Neural cell (in vitro differentiated cells): ENCODE measurements at regions not wholly inside any gene's neighbourhood (a gene's known extent, or its start where the extent isn't known, plus 50 kb on each side); places are given as distances from the start of the nearest gene placed in this dataset.

ENCODE experiments used
- H2AFZ ChIP-seq: fragments of 200-600, 300-800 bp; sonication (generic), shearing (Covaris generic); 2 replicates; pipeline ENCODE4 v1.6.0; 2014; ENCODE audit warnings: low read depth, mild to moderate bottlenecking, antibody characterized with exemption, low read length, moderate library complexity
- H3F3A ChIP-seq: fragments of 200-600 bp; shearing (Covaris generic); 2 replicates; pipeline ENCODE4 v1.6.1; 2016; ENCODE audit warnings: mild to moderate bottlenecking, moderate library complexity, mixed read lengths, antibody characterized with exemption, low read length; ENCODE audit not compliant: insufficient read depth, poor library complexity, severe bottlenecking
- H3K27ac ChIP-seq: fragments of 200-600, 300-800 bp; sonication (generic), shearing (Covaris generic); 2 replicates; pipeline ENCODE4 v1.5.1; 2014; ENCODE audit warnings: mild to moderate bottlenecking, low read length, moderate library complexity
- H3K27me3 ChIP-seq: fragments of 300-800, 200-600 bp; sonication (generic), shearing (Covaris generic); 2 replicates; pipeline ENCODE4 v1.6.0; 2014; ENCODE audit warnings: mild to moderate bottlenecking, low read depth, low read length, moderate library complexity; ENCODE audit not compliant: insufficient read depth
- H3K36me3 ChIP-seq: fragments of 300-800, 200-600 bp; sonication (generic), shearing (Covaris generic); 2 replicates; pipeline ENCODE4 v1.5.1; 2014; ENCODE audit warnings: mild to moderate bottlenecking, antibody characterized with exemption, low read length, moderate library complexity; ENCODE audit not compliant: insufficient read depth
- H3K4me2 ChIP-seq: fragments of 300-800, 200-600 bp; sonication (generic), shearing (Covaris generic); 2 replicates; pipeline ENCODE4 v1.6.0; 2014; ENCODE audit warnings: mild to moderate bottlenecking, low read length
- H3K4me3 ChIP-seq: fragments of 300-800, 200-600 bp; sonication (generic), shearing (Covaris generic); 2 replicates; pipeline ENCODE4 v1.5.1; 2014; ENCODE audit warnings: mild to moderate bottlenecking, low read length, moderate library complexity
- H3K79me2 ChIP-seq: fragments of 200-600 bp; shearing (Covaris generic); replicated peaks from 2 replicates; pipeline ENCODE4 v1.6.0; 2014; ENCODE audit warnings: mild to moderate bottlenecking, low read length, moderate library complexity; ENCODE audit not compliant: insufficient read depth
- H3K9ac ChIP-seq: fragments of 300-800, 200-600 bp; sonication (generic), shearing (Covaris generic); 2 replicates; pipeline ENCODE4 v1.6.1; 2016; ENCODE audit warnings: mild to moderate bottlenecking, low read length, mixed read lengths
- H3K9me2 ChIP-seq: fragments of 200-600 bp; shearing (Covaris generic); 2 replicates; pipeline ENCODE4 v1.6.1; 2016; ENCODE audit warnings: mild to moderate bottlenecking, low read length, mixed read lengths; ENCODE audit not compliant: insufficient read depth
- H3K9me3 ChIP-seq: fragments of 200-600, 300-800 bp; sonication (generic), shearing (Covaris generic); 2 replicates; pipeline ENCODE4 v1.6.1; 2016; ENCODE audit warnings: mild to moderate bottlenecking, mixed run types, low read length, moderate library complexity, mixed read lengths
- H4K20me1 ChIP-seq: fragments of 200-600 bp; shearing (Covaris generic); 2 replicates; pipeline ENCODE4 v1.6.1; 2016; ENCODE audit warnings: mild to moderate bottlenecking, mixed run types; ENCODE audit not compliant: insufficient read depth
- EP300 ChIP-seq: fragments of 450-650 bp; conservative IDR thresholded peaks from 2 replicates; pipeline ENCODE4 v1.6.1; 2014; ENCODE audit warnings: antibody characterized with exemption, mild to moderate bottlenecking, moderate library complexity; ENCODE audit not compliant: poor library complexity, severe bottlenecking
- EZH2 ChIP-seq: fragments of 200-600, 300-800 bp; shearing (Covaris generic), sonication (generic); IDR thresholded peaks from 2 replicates; pipeline ENCODE4 v1.6.1; 2014; ENCODE audit warnings: antibody characterized with exemption, low read length, borderline replicate concordance, mild to moderate bottlenecking; ENCODE audit not compliant: insufficient read depth, poor library complexity, severe bottlenecking
- MXI1 ChIP-seq: fragments of 450-650 bp; conservative IDR thresholded peaks from 2 replicates; pipeline ENCODE4 v1.6.1; 2014; ENCODE audit warnings: antibody characterized with exemption, mild to moderate bottlenecking; ENCODE audit not compliant: poor library complexity, severe bottlenecking
- POLR2AphosphoS5 ChIP-seq: IDR thresholded peaks from 2 replicates; pipeline ENCODE4 v1.6.1; 2012
- RAD21 ChIP-seq: fragments of 450-650 bp; conservative IDR thresholded peaks from 2 replicates; pipeline ENCODE4 v1.6.1; 2014; ENCODE audit warnings: antibody characterized with exemption, mild to moderate bottlenecking, moderate library complexity
- SMC3 ChIP-seq: fragments of 450-650 bp; conservative IDR thresholded peaks from 2 replicates; pipeline ENCODE4 v1.6.1; 2014; ENCODE audit warnings: antibody characterized with exemption, mild to moderate bottlenecking, moderate library complexity; ENCODE audit not compliant: poor library complexity
- TAF1 ChIP-seq: IDR thresholded peaks from 2 replicates; pipeline ENCODE4 v1.6.1; 2012; ENCODE audit warnings: low read depth
- TF ChIP-seq, protein P1 (sequence below): fragments of 450-650 bp; IDR thresholded peaks from 2 replicates; pipeline ENCODE4 v1.5.1; 2014; ENCODE audit warnings: antibody characterized with exemption, mild to moderate bottlenecking, moderate library complexity; ENCODE audit not compliant: poor library complexity, severe bottlenecking
- TF ChIP-seq, protein P2 (sequence below): IDR thresholded peaks from 2 replicates; pipeline ENCODE4 v1.6.1; 2012; ENCODE audit warnings: borderline replicate concordance

DNA sequence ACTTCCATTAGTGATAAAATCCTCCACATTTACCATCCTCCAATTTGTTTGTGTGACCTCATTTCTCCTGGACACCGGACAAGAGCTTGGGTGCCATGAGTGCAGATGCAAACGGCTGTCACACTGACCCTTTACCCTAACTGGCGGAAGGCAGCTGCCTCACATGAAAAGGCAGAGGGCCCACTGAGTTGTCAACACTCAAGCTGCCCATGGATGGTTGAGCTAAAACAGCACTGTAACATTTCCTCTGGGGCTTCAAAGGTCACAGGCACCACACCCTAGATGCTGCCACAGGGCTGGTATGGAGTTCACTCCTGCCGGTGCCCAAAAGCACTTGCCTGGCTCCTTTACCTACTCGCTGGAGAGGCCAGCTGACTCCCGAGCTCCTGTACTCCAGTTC lies 653.4 kb downstream of the KCNT2 start:
- Histone ChIP-seq H4K20me1 (no peaks in the 10 kb centered on the region), H3K4me3 (no peak overlapping the region), H3K79me2 (no peaks in the 10 kb centered on the region), H3K9me3 (no peaks in the 10 kb centered on the region), H3F3A (no peaks in the 10 kb centered on the region), H3K27me3 (no peaks in the 10 kb centered on the region), H3K27ac (no peak overlapping the region), H2AFZ (no peak overlapping the region), H3K9ac (no peak overlapping the region), H3K9me2 (no peaks in the 10 kb centered on the region), H3K36me3 (no peaks in the 10 kb centered on the region), H3K4me2 (no peak overlapping the region)
- TF ChIP-seq, protein P1, sequence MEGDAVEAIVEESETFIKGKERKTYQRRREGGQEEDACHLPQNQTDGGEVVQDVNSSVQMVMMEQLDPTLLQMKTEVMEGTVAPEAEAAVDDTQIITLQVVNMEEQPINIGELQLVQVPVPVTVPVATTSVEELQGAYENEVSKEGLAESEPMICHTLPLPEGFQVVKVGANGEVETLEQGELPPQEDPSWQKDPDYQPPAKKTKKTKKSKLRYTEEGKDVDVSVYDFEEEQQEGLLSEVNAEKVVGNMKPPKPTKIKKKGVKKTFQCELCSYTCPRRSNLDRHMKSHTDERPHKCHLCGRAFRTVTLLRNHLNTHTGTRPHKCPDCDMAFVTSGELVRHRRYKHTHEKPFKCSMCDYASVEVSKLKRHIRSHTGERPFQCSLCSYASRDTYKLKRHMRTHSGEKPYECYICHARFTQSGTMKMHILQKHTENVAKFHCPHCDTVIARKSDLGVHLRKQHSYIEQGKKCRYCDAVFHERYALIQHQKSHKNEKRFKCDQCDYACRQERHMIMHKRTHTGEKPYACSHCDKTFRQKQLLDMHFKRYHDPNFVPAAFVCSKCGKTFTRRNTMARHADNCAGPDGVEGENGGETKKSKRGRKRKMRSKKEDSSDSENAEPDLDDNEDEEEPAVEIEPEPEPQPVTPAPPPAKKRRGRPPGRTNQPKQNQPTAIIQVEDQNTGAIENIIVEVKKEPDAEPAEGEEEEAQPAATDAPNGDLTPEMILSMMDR = no peak
- TF ChIP-seq EP300 = no peak
- no peak for TF ChIP-seq EZH2
- no peak for TF ChIP-seq MXI1
- no peak for TF ChIP-seq RAD21
- no peak for TF ChIP-seq POLR2AphosphoS5
- TF ChIP-seq TAF1 = no peak
- no peak for TF ChIP-seq SMC3
- TF ChIP-seq, protein P2, sequence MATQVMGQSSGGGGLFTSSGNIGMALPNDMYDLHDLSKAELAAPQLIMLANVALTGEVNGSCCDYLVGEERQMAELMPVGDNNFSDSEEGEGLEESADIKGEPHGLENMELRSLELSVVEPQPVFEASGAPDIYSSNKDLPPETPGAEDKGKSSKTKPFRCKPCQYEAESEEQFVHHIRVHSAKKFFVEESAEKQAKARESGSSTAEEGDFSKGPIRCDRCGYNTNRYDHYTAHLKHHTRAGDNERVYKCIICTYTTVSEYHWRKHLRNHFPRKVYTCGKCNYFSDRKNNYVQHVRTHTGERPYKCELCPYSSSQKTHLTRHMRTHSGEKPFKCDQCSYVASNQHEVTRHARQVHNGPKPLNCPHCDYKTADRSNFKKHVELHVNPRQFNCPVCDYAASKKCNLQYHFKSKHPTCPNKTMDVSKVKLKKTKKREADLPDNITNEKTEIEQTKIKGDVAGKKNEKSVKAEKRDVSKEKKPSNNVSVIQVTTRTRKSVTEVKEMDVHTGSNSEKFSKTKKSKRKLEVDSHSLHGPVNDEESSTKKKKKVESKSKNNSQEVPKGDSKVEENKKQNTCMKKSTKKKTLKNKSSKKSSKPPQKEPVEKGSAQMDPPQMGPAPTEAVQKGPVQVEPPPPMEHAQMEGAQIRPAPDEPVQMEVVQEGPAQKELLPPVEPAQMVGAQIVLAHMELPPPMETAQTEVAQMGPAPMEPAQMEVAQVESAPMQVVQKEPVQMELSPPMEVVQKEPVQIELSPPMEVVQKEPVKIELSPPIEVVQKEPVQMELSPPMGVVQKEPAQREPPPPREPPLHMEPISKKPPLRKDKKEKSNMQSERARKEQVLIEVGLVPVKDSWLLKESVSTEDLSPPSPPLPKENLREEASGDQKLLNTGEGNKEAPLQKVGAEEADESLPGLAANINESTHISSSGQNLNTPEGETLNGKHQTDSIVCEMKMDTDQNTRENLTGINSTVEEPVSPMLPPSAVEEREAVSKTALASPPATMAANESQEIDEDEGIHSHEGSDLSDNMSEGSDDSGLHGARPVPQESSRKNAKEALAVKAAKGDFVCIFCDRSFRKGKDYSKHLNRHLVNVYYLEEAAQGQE = no peak

DNA sequence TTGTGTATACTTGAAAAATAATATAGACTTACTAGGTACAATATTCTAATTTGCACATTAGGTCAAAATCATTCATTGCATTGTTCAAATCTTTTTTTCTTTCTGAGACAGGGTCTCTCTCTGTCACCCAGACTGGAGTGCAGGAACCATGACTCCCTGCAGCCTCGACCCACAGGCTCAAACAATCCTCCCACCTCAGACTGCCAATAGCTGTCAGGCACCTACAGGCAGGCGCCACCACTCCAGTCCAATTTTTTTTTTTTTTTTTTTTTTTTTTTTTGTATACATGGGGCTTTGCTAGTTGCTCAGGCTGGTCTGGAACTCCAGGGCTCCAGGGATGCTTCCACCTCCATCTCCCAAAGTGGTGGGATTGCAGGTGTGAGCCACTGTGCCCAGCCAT lies 656.9 kb downstream of the KCNT2 start:
- Histone ChIP-seq H3K9me2 (no peaks in the 10 kb centered on the region), H3K27me3 (no peaks in the 10 kb centered on the region), H3F3A (no peaks in the 10 kb centered on the region), H3K4me3 (no peak overlapping the region), H3K27ac (no peak overlapping the region), H3K36me3 (no peaks in the 10 kb centered on the region), H2AFZ (no peak overlapping the region), H3K4me2 (no peak overlapping the region), H3K9me3 (no peaks in the 10 kb centered on the region), H3K79me2 (no peaks in the 10 kb centered on the region), H3K9ac (no peak overlapping the region), H4K20me1 (no peaks in the 10 kb centered on the region)
- TF ChIP-seq EZH2 (no peak), POLR2AphosphoS5 (no peak), MXI1 (no peak), TAF1 (no peak), RAD21 (no peak), EP300 (no peak), SMC3 (no peak)
- TF ChIP-seq, protein P2 = no peak
- TF ChIP-seq, protein P1 = no peak
